HepG2 (cell line): ENCODE measurements at regions not wholly inside any gene's neighbourhood (a gene's known extent, or its start where the extent isn't known, plus 50 kb on each side); places are given as distances from the start of the nearest gene placed in this dataset.

Experiments used
- ATAC-seq: fragments of 200-7000 bp; cut with Tn5 transposase; 3 replicates; pipeline ENCODE4 v1.9.1; 2020; ENCODE audit warnings: mild to moderate bottlenecking, moderate library complexity
- BruUV-seq: library from RNA; stranded (reverse); fragments of 400-500 nt; replicated peaks from 2 replicates; lab custom pipeline; 2021; lab: Mats Ljungman, UMichigan
- CTCF ChIA-PET: fragments of 300-600 bp; formaldehyde crosslinking; extraction: SDS; loops from one replicate; lab custom pipeline; 2021; ENCODE audit warnings: low total read pairs, inconsistent platforms, low intra/inter-chr PET ratio; lab: Yijun Ruan, JAX
- POLR2A ChIA-PET: fragments of 350-600 bp; sonication (Branson Sonifier 250); formaldehyde crosslinking; loops from one replicate; lab custom pipeline; 2020; ENCODE audit warnings: antibody characterized with exemption, inconsistent platforms; lab: Yijun Ruan, JAX
- DNase-seq: peaks from one replicate; pipeline ENCODE4 v3.0.0-alpha.2; 2015; ENCODE audit warnings: low spot score
- FAIRE-seq: peaks from 3 replicates; lab custom pipeline; 2011; peaks lifted over from hg19 to GRCh38; lab: Jason Lieb, UNC
- H2AFZ ChIP-seq: one replicate; pipeline ENCODE4 v1.6.1; 2011; ENCODE audit warnings: low read length, inconsistent platforms
- H3K27ac ChIP-seq: fragments of 300-600 bp; 3 replicates; pipeline ENCODE4 v1.8.0; 2011; ENCODE audit warnings: mixed run types, mild to moderate bottlenecking, mixed read lengths, low read length, inconsistent platforms; ENCODE audit not compliant: insufficient read depth; ENCODE audit errors: extremely low read length
- H3K27me3 ChIP-seq, 2 experiments: fragments of 200-600 bp in 1 of 2; 2 replicates in 1 of 2; 3 replicates in 1 of 2; pipeline versions ENCODE4 v1.6.0 to v1.8.0; 2011; ENCODE audit warnings: low read length in 2 of 2, mild to moderate bottlenecking in 2 of 2, moderate library complexity in 2 of 2, inconsistent platforms in 1 of 2; ENCODE audit not compliant: insufficient read depth in 2 of 2, control insufficient read depth in 1 of 2
- H3K36me3 ChIP-seq, 2 experiments: fragments of 200-600 bp in 1 of 2; replicated peaks in 1 of 2; 2 replicates in 1 of 2; 3 replicates in 1 of 2; pipeline versions ENCODE4 v1.5.1 to v1.8.0; 2011; ENCODE audit warnings: low read length in 2 of 2, inconsistent platforms in 1 of 2; ENCODE audit not compliant: insufficient read depth in 2 of 2, control insufficient read depth in 1 of 2
- H3K4me1 ChIP-seq: 2 replicates; pipeline ENCODE4 v1.5.1; 2012; ENCODE audit warnings: low read length, inconsistent platforms; ENCODE audit not compliant: insufficient read depth
- H3K4me2 ChIP-seq: 2 replicates; pipeline ENCODE4 v1.6.0; 2011; ENCODE audit warnings: low read depth, low read length, inconsistent platforms
- H3K4me3 ChIP-seq, 3 experiments: fragments of 200-600 bp in 1 of 3; sonication (generic), shearing (Covaris generic) in 1 of 3; replicated peaks in 1 of 3; 2 replicates each; pipeline ENCODE4 v1.5.1; 2011 to 2016; ENCODE audit warnings: low read length in 3 of 3, inconsistent platforms in 2 of 3, low read depth in 2 of 3, mild to moderate bottlenecking in 2 of 3, control low read depth in 1 of 3, mixed read lengths in 1 of 3; ENCODE audit not compliant: insufficient read depth in 1 of 3
- H3K79me2 ChIP-seq: one replicate; pipeline ENCODE4 v1.6.1; 2011; ENCODE audit warnings: low read length, inconsistent platforms; ENCODE audit not compliant: insufficient read depth
- H3K9ac ChIP-seq: 2 replicates; pipeline ENCODE4 v1.6.0; 2011; ENCODE audit warnings: mild to moderate bottlenecking, low read depth, low read length, inconsistent platforms; ENCODE audit not compliant: insufficient read depth
- H3K9me3 ChIP-seq: 2 replicates; pipeline ENCODE4 v1.5.1; 2012; ENCODE audit warnings: mild to moderate bottlenecking, low read length
- H4K20me1 ChIP-seq: 2 replicates; pipeline ENCODE4 v1.6.0; 2011; ENCODE audit warnings: inconsistent platforms, mild to moderate bottlenecking, low read length, moderate library complexity; ENCODE audit not compliant: insufficient read depth
- MIER3 ChIP-seq: IDR thresholded peaks from 2 replicates; pipeline ENCODE4 v1.6.1; 2016; ENCODE audit warnings: missing compliant biosample characterization, borderline replicate concordance
- NFE2L2 ChIP-seq: fragments of 150-350 bp; IDR thresholded peaks from 2 replicates; pipeline ENCODE4 v1.6.1; 2014; ENCODE audit warnings: low read length
- RAD51 ChIP-seq: fragments of 450-650 bp; IDR thresholded peaks from 2 replicates; pipeline ENCODE4 v1.6.1; 2016; ENCODE audit warnings: borderline replicate concordance
- ZNF256 ChIP-seq: sonication (generic); formaldehyde crosslinking; conservative IDR thresholded peaks from 2 replicates; pipeline ENCODE4 v1.4.0; 2020; ENCODE audit warnings: missing genetic modification reagents
- WGBS: methylation state at CpG from one replicate; pipeline ENCODE4 v1.1.6; 2017; ENCODE audit warnings: low lambda C conversion rate; 5-methylcytosine and 5-hydroxymethylcytosine counted together
- in situ Hi-C: cut with HindIII; loops from 2 replicates; pipeline ENCODE4 v1.10.0; 2017; ENCODE audit warnings: low pct_unique_long_range_greater_than_20kb; ENCODE audit not compliant: extremely low pct_ligation_motif_present
- intact Hi-C: fragments of 100-400 bp; cut with micrococcal nuclease; formaldehyde crosslinking; loops from one replicate; pipeline ENCODE4 v1.10.0; 2022; ENCODE audit not compliant: unreplicated experiment
- TF ChIP-seq, protein P1 (sequence below): IDR thresholded peaks from 2 replicates; pipeline ENCODE4 v1.6.1; 2016; ENCODE audit warnings: low read depth, control low read depth
- TF ChIP-seq, protein P2 (sequence below): sonication (generic); formaldehyde crosslinking; IDR thresholded peaks from 2 replicates; pipeline ENCODE4 v1.4.0; 2020; ENCODE audit warnings: missing genetic modification reagents, borderline replicate concordance
- TF ChIP-seq, protein P3 (sequence below), 2 experiments: fragments of 450-650 bp in 1 of 2; sonication (generic) in 1 of 2; formaldehyde crosslinking in 1 of 2; IDR thresholded peaks; 2 replicates each; pipeline versions ENCODE4 v1.6.1 to v1.8.0; 2016 to 2022; ENCODE audit warnings: antibody characterized with exemption in 1 of 2, mild to moderate bottlenecking in 1 of 2, missing genetic modification reagents in 1 of 2
- TF ChIP-seq, protein P4 (sequence below): IDR thresholded peaks from 2 replicates; pipeline ENCODE4 v1.6.1; 2016; ENCODE audit warnings: low read depth

DNA sequence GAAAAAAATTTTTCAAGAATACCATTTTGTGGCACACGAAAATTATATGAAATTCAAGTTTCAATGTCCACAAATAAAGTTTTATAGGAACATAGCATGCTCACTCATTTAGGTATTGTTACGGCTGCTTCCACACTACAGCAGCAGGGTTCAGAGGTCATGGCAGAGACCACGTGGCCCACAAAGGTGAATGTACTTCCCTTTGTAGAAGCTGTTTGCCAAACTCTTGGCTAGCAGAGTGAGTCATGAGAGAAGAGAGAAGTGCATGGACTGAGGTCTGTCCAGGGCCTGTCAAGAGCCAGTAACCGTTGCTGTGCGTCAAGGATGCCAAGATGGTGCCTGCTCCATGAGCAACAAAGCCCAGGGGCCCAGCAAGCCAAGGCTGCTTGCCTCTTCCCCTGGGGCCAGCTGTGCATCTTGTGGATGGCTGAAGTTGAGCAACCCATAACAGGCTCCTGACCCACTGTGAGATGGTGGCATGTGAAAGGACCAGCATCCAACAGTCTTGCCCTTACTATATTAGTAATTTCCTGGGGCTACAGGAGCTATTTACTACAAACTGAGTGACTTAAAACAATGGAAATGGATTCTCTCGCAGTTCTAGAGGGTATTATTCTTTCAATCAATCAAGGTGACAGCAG, 64.8 kb upstream of the ATP5PO start:
- no peak overlapping the region for H2AFZ ChIP-seq
- H3K9me3 ChIP-seq, result no peaks in the 10 kb centered on the region
- H3K9ac ChIP-seq, result no peak overlapping the region
- BruUV-seq, result no TSS peak
- ATAC-seq (peak; percentile 75), DNase-seq (peak; percentile 74), FAIRE-seq (peak; percentile 18)
- H3K4me1 ChIP-seq, result peaks cover 67% of the 10 kb centered on the region
- ChIA-PET CTCF (no interaction called here), POLR2A (interaction anchor here (1.0 to 1.5 kb wide), 2 partner anchors 12 to 33 kb away, joined by 3 to 4 read pairs; no protein-coding TSS in a partner anchor)
- H3K79me2 ChIP-seq, result no peaks in the 10 kb centered on the region
- H3K36me3 ChIP-seq, result no peaks in the 10 kb centered on the region
- no peaks in the 10 kb centered on the region for H4K20me1 ChIP-seq
- H3K4me2 ChIP-seq, result peak overlapping the region; percentile 46
- intact Hi-C loops (no loop called here), in situ Hi-C loops (no loop called here)
- 29% methylated on average over 6 of the region's 6 CpGs for WGBS
- H3K27me3 ChIP-seq, result peaks cover 0 to 19% of the 10 kb centered on the region in 2 experiments; a peak in 3 of 5 replicates
- H3K4me3 ChIP-seq, result no peak overlapping the region
- H3K27ac ChIP-seq, result no peak overlapping the region
- TF ChIP-seq, protein P1, sequence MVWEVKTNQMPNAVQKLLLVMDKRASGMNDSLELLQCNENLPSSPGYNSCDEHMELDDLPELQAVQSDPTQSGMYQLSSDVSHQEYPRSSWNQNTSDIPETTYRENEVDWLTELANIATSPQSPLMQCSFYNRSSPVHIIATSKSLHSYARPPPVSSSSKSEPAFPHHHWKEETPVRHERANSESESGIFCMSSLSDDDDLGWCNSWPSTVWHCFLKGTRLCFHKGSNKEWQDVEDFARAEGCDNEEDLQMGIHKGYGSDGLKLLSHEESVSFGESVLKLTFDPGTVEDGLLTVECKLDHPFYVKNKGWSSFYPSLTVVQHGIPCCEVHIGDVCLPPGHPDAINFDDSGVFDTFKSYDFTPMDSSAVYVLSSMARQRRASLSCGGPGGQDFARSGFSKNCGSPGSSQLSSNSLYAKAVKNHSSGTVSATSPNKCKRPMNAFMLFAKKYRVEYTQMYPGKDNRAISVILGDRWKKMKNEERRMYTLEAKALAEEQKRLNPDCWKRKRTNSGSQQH (CRISPR knock-in tag), result no peak
- TF ChIP-seq NFE2L2 (no peak), RAD51 (peak; percentile 38; the same call in 1 of the 2 replicates), MIER3 (CRISPR knock-in tag) (peak; percentile 56), ZNF256 (CRISPR knock-in tag) (no peak)
- TF ChIP-seq, protein P2, sequence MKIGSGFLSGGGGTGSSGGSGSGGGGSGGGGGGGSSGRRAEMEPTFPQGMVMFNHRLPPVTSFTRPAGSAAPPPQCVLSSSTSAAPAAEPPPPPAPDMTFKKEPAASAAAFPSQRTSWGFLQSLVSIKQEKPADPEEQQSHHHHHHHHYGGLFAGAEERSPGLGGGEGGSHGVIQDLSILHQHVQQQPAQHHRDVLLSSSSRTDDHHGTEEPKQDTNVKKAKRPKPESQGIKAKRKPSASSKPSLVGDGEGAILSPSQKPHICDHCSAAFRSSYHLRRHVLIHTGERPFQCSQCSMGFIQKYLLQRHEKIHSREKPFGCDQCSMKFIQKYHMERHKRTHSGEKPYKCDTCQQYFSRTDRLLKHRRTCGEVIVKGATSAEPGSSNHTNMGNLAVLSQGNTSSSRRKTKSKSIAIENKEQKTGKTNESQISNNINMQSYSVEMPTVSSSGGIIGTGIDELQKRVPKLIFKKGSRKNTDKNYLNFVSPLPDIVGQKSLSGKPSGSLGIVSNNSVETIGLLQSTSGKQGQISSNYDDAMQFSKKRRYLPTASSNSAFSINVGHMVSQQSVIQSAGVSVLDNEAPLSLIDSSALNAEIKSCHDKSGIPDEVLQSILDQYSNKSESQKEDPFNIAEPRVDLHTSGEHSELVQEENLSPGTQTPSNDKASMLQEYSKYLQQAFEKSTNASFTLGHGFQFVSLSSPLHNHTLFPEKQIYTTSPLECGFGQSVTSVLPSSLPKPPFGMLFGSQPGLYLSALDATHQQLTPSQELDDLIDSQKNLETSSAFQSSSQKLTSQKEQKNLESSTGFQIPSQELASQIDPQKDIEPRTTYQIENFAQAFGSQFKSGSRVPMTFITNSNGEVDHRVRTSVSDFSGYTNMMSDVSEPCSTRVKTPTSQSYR (CRISPR knock-in tag), result no peak
- TF ChIP-seq, protein P3, sequence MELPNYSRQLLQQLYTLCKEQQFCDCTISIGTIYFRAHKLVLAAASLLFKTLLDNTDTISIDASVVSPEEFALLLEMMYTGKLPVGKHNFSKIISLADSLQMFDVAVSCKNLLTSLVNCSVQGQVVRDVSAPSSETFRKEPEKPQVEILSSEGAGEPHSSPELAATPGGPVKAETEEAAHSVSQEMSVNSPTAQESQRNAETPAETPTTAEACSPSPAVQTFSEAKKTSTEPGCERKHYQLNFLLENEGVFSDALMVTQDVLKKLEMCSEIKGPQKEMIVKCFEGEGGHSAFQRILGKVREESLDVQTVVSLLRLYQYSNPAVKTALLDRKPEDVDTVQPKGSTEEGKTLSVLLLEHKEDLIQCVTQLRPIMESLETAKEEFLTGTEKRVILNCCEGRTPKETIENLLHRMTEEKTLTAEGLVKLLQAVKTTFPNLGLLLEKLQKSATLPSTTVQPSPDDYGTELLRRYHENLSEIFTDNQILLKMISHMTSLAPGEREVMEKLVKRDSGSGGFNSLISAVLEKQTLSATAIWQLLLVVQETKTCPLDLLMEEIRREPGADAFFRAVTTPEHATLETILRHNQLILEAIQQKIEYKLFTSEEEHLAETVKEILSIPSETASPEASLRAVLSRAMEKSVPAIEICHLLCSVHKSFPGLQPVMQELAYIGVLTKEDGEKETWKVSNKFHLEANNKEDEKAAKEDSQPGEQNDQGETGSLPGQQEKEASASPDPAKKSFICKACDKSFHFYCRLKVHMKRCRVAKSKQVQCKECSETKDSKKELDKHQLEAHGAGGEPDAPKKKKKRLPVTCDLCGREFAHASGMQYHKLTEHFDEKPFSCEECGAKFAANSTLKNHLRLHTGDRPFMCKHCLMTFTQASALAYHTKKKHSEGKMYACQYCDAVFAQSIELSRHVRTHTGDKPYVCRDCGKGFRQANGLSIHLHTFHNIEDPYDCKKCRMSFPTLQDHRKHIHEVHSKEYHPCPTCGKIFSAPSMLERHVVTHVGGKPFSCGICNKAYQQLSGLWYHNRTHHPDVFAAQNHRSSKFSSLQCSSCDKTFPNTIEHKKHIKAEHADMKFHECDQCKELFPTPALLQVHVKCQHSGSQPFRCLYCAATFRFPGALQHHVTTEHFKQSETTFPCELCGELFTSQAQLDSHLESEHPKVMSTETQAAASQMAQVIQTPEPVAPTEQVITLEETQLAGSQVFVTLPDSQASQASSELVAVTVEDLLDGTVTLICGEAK (IDR thresholded peaks at IDR 0.05), result peak; percentile 58
- TF ChIP-seq, protein P3 (CRISPR knock-in tag; IDR thresholded peaks at IDR 0.05), result peak; percentile 98
- TF ChIP-seq, protein P4, sequence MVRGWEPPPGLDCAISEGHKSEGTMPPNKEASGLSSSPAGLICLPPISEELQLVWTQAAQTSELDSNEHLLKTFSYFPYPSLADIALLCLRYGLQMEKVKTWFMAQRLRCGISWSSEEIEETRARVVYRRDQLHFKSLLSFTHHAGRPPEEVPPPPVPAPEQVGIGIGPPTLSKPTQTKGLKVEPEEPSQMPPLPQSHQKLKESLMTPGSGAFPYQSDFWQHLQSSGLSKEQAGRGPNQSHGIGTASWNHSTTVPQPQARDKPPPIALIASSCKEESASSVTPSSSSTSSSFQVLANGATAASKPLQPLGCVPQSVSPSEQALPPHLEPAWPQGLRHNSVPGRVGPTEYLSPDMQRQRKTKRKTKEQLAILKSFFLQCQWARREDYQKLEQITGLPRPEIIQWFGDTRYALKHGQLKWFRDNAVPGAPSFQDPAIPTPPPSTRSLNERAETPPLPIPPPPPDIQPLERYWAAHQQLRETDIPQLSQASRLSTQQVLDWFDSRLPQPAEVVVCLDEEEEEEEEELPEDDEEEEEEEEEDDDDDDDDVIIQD (CRISPR knock-in tag), result peak; percentile 78; the same call in 1 of the 2 replicates
